ENCODE measurements at regions not wholly inside any gene's neighbourhood (a gene's known extent, or its start where the extent isn't known, plus 50 kb on each side); places are given as distances from the start of the nearest gene placed in this dataset.
A peak's percentile ranks its signal among the peaks of the same experiment; 100 is the strongest.
"Not testable (repeated sequence)": the region's sequence is repeated elsewhere in the genome, so short reads cannot be mapped to it uniquely, and the experiment has no call there.

DNA sequence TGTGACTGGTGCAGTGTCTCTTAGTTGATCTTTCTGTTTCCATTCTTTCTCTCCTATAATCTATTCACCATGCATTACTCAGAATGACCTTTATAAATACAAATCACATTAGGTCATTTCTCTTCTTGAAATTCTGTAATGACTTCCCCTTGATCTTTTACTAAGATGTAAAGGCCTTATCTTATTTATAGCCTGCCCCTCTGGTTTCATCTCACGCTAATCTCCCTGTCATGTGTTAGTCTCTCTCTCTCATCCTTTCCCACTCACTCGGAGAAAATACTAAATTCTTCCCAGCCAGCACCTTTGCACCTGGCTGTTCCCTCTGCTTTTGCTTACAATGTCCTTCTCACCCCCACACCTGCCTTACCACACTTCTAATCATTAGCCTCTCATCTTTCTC, 530.8 kb downstream of the ADCYAP1 start:
- DNase-seq = no peak

DNA sequence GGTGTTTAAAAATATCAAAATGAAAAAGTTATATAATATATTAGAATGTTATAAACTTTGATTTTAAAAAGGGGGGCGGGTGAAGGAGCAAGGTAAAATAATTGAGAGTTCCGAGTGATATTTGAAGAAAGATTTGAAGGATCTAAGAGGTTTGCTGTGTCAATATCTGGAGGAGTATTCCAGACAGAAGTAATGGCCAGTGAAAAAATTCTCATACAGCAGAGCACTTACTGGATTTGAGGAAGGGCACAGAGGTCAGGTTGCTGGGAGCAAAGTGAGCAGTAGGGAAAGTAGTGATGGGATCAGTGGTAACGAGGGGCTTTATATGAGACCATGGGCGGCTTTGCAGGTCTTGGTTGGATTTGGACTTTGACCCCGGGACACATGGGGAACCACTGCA, 531.5 kb downstream of the ADCYAP1 start:
- DNase-seq = no peak

DNA sequence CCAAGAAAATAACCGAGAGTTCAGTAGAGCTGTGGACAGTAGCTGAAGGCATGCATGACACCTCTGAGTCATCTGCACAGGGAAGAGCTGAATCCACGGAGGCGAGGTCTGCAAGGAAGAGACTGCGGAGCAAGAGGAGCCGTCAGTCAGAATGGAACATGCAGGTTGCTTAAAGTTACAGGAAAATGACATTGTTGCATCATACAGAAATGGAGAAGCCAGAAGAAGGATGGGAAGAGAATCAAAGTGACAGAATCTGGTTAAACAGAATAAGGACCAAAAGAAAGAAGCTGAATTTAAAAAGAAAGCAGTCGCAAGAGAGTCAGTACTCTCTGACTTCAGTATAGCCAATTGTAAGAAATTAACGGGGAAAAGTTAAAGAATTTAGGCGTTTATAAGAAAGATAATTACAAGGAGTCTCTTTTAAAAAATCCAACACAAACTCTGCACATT, 533.8 kb downstream of the ADCYAP1 start:
- DNase-seq = no peak

- DNase-seq = peak; percentile 27
These were observed 534.3 kb downstream of the ADCYAP1 start for GRCh38 chr18:1438967-1439366.

DNA sequence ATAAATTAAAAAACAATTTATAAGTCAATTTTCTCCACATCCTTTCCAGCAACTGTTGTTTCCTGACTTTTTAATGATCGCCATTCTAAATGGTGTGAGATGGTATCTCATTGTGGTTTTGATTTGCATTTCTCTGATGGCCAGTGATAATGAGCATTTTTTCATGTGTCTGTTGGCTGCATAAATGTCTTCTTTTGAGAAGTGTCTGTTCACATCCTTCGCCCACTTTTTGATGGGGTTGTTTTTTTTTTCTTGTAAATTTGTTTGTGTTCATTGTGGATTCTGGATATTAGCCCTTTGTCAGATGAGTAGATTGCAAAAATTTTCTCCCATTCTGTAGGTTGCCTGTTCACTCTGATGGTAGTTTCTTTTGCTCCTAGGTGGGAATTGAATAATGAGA, 539.4 kb downstream of the ADCYAP1 start:
- DNase-seq = not testable (repeated sequence)

DNA sequence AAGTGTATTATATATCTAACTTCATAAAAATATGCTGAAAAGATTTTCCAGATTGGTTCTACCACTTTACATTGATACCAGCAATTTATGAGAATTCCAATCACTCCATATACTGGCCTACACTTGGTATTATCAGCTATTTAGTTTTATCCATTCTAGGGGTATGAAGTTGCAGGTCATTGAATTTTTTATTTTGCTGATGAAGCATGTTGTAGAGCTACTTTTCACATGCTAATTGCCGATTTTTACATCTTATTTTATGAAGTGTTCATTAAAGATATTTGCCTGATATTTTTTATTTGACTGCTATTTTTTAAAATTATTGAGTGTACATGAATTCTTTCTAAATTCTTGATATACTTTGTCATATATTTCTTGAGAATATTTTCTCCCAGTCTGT, 542.1 kb downstream of the ADCYAP1 start:
- no peak for DNase-seq

DNA sequence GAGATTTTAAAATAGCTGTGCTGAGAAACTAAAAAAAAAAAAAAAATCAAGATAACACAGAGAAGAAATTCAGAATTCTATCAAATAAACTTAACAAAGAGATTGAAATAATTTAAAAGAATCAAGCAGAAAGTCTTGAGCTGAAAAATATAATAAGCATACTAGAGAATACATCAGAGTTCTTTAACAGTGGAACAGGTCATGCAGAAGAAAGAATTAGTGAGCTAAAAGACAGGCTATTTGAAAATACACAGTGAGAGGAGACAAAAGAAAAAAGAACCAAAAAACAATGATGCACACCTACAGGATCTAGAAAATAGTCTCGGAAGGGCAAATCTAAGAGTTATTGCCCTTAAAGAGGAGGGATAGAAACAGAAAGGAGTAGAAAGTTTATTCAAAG, 548.1 kb downstream of the ADCYAP1 start:
- DNase-seq = no peak

- DNase-seq = no peak
These were observed 550.9 kb downstream of the ADCYAP1 start for GRCh38 chr18:1455605-1456004.

DNA sequence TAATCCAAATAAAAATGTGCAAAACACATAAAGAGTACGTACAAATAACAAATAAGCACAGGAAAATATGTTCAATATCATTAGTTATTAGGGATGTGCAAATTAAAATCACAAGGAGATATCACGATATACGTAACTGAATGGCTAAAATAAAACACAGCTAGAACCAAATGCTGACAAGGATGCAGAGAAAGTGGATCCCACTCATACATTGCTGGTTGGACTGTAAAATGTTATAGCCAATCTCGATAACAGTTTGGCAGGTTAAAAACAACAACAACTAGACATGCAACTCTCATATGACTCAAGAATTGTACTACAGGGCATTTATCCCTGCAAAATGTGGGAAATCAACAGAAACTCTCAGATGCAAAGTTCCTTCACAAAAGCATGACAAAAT, 553.9 kb downstream of the ADCYAP1 start:
- no peak for DNase-seq

- DNase-seq = no peak
These were observed 559.3 kb downstream of the ADCYAP1 start for GRCh38 chr18:1463981-1464380.

- no peak for DNase-seq
These were observed 560.0 kb downstream of the ADCYAP1 start for GRCh38 chr18:1464444-1465217.

- no peak for DNase-seq
These were observed 561.4 kb downstream of the ADCYAP1 start for GRCh38 chr18:1466035-1466434.

DNA sequence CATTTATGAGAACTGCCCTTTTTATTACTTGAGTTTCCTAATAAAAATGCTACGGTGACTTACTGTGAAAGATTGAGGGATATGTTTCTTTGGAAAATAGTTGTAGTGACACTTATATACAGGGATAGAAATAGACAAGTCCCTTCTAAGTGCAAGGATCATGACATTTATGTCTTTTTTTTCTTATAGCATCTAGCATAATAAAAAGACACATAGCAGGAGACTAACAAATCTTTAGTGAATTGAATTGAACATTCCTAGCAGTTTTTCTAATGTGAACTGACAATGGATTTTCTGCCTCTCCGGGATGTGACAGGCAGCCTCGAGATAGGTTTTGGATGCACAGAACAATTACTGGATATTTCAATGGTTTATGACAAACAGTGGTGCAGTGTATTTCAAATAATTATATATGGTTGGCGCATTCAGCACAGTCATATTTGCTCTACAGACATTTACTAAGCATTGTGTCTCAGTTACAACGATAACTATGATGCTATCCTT, 562.8 kb downstream of the ADCYAP1 start:
- DNase-seq = no peak

GRCh38 chr18:1468550-1468949, 563.9 kb downstream of the ADCYAP1 start:
- no peak for DNase-seq

DNA sequence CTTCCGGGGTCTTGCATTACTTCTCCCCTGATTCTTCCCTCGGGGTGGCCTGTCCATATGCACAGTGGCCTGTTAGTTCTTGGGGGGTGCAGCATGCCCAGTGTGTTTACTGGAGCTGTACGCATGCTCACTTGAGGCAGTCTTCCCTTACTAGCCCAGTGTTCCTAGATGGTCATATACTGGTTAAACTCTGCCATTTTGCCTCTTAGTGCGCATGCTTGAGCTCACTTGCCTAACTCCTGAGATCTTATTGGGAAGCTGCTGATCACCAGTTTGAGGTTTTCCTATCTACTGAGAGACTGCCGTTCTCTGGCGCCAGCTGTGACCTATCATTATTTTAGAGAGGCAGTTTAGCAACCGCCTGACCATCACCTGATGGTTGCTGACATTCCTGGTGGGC, 571.2 kb downstream of the ADCYAP1 start:
- no peak for DNase-seq

DNA sequence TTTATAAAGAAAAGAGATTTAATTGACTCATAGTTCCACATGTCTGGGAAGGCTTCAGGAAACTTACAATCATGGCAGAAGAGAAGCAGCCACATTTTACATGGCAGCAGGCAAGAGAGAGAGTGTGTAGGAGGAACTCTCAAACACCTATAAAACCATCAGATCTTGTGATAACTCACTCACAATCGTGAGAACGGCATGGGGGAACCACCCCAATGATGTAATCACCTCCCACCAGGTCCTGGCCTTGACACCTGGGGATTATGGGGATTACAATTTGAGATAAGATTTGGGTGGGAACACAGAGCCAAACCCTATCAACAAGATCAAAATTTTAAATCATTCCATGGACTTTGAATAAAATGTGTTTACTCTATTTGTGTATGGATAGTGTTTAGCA, 575.6 kb downstream of the ADCYAP1 start:
- DNase-seq = no peak

- no peak for DNase-seq
These were observed 576.9 kb downstream of the ADCYAP1 start for GRCh38 chr18:1481577-1481976.

DNA sequence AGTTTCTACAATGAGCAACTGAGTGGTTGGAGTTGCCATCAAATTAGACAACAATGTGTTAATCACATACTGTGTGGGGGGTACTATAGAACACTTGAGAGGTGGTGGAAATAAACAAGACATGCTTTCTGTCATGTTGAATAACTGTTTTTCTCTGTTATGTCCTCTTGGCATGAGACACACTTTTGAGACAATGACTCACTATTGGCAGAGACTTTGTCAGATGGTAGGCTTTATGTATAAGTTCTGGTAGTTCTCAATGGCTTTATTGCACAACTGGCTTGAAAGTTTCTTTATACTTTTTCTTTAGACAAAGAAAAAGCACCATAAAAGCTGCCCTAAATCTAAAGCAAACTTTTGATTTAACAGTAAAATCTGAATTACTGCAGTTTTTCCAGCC, 578.7 kb downstream of the ADCYAP1 start:
- no peak for DNase-seq

DNA sequence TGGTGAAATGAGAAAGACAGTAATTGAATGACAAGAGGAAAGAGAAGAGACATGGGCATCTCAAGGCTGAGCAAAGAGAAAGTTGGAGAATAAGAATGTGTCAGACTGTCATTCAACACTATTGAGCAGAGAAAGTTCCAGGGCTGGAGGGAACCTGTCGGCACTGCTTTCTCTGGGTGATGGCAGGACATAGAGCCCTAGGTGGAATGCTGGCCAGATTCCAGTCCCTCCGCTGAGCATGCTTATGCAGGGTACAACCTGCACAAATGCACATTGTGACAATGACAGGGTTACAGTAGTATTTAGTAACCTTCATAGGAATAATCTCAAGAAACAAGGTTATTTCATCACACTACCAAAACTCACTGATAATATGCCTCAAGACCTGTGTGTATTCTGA, 582.8 kb downstream of the ADCYAP1 start:
- DNase-seq = no peak

DNA sequence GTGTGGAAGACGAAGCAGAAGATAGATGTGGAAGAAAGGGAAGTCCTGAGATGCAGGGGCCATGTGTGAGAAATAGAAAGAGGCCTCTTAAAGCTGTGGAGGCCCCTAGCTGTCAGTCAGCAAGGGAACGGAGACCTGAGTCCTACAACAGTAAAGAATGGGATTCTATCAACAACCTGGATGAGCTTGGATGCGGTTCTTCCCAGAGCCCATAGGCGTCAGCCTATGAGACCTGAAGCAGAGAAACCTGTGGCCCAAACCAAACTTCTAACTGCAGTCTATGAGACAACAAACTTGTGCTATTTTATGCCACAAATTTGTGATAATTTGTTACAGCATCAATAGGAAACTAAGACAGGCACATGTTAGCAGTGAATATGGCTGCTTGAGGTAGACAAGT, 583.7 kb downstream of the ADCYAP1 start:
- no peak for DNase-seq

- DNase-seq = no peak
These were observed 584.3 kb downstream of the ADCYAP1 start for GRCh38 chr18:1488957-1489356.

DNA sequence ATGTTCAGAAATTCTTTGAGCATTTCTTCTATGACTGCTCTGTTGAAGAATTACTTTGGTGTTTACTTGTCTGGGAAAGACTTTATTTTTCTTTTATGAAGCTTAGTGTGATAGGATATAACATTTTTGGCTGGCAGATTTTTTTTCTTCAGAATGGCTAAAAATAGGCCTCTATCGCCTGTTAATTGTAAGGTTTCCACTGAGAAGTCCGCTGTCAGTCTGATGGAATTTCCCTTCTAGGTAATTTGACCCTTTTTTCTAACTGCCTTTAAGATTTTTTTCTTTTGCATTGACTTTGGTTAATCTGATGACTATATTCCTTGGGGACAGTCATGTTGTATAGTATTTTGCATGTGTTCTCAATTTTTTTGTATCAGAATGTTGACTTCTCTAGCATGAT, 590.7 kb downstream of the ADCYAP1 start:
- no peak for DNase-seq

GRCh38 chr18:1496096-1496495, 591.4 kb downstream of the ADCYAP1 start:
- no peak for DNase-seq

DNA sequence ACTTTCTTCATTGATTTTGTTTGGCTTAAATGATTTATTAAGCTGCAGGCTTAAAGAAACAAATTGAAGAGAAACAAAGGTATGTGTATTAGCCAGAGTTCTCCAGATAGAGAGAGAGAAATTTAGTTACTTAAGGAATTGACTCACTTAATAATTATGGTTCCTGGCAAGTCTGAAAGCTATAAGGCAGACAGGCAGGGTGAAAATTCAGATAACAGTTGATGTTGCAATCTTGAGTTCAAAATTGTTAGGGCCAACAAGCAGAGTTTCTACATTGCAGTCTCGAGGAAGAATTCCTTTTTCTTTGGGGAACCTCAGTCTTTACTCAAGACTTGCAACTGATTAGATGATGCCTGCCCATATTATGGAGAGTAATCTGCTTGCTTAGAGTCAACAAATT, 593.5 kb downstream of the ADCYAP1 start:
- no peak for DNase-seq

DNA sequence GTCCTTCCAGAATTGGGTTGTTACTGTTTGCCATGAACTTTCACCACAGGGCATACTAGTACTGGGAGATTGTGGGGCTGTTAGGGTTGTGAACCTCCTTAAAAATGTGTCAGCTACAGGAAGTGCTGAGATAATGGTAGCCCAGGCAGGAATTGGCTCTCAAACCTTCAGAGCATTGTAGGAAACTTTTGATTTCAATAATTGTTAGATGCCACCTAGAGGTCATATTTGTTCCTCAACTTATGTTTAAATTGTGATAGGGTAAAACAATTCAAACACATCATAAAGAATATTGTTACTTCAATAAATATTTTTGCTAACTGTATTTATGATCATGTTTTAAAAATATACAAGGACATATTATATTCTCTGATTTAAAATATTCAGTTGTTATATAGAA, 594.6 kb downstream of the ADCYAP1 start:
- no peak for DNase-seq

All from femur (tissue), 1 donor.